ENCODE measurements at regions not wholly inside any gene's neighbourhood (a gene's known extent, or its start where the extent isn't known, plus 50 kb on each side); places are given as distances from the start of the nearest gene placed in this dataset.
"Not testable (repeated sequence)": the region's sequence is repeated elsewhere in the genome, so short reads cannot be mapped to it uniquely, and the experiment has no call there.

DNA sequence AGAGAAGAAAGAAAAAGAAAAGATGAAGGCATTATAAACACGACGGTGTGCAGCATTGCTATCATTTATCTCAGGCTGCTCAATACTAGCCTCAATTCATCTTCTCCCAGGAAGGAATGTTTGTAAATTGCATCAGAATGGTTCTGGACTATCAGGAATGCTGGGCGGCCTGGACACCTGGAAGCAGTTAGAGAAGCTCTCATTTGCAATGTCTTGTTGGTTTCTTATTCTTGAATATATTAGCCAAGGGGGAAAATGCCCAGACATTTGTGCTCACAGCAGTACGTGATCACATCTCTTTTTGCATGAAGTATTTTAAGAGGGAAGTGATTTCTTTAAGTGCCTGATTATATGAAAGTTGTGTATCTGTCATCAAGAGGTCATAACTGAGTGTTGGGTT is 85.6 kb upstream of the IMMP2L start:
- peak; percentile 75 for DNase-seq (ENCODE audit: low read depth)
- TF ChIP-seq, protein P1, sequence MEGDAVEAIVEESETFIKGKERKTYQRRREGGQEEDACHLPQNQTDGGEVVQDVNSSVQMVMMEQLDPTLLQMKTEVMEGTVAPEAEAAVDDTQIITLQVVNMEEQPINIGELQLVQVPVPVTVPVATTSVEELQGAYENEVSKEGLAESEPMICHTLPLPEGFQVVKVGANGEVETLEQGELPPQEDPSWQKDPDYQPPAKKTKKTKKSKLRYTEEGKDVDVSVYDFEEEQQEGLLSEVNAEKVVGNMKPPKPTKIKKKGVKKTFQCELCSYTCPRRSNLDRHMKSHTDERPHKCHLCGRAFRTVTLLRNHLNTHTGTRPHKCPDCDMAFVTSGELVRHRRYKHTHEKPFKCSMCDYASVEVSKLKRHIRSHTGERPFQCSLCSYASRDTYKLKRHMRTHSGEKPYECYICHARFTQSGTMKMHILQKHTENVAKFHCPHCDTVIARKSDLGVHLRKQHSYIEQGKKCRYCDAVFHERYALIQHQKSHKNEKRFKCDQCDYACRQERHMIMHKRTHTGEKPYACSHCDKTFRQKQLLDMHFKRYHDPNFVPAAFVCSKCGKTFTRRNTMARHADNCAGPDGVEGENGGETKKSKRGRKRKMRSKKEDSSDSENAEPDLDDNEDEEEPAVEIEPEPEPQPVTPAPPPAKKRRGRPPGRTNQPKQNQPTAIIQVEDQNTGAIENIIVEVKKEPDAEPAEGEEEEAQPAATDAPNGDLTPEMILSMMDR (conservative IDR thresholded peaks at IDR 0.05; ENCODE audit: low read length), result no peak
- H3K4me3 ChIP-seq (ENCODE audit: low read length), result no peak overlapping the region

DNA sequence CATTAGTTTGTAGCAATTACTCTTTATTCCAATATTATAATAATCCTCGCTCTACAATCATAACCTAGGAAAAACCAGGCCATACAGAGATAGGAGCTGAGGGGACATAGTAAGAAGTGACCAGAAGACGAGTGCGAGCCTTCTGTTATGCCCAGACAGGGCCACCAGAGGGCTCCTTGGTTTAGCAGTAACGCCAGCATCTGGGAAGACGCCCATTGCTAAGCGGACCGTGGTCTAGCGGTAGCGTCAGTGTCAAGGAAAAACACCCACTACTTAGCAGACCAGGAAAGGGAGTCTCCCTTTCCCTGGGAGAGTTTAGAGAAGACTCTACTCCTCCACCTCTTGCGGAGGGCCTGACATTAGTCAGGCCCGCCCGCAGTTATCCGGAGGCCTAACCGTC is 82.3 kb upstream of the IMMP2L start:
- H3K4me3 ChIP-seq (ENCODE audit: low read length); DNase-seq (ENCODE audit: low read depth): not testable (repeated sequence)
- TF ChIP-seq, protein P1 (conservative IDR thresholded peaks at IDR 0.05; ENCODE audit: low read length), result peak; percentile 11; the same call in 1 of the 2 replicates

DNA sequence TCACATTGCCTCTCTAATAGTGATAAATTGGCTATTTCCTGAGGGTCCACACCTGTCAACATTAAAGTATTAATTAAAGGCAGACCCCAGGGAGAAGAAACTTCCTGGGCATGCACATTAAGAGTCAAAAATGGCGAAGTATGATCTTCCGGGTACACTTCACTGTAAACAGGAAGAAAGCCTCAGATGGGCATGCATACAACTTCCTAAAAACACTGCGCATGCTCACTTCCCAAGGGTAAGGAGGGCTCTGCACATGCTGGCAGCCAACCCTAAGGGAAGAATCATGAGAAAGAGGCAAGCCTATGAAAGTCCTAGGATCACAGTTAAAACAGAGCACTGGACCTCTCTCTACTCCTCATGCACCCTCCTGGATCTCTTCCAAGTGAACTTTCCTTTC is 80.1 kb upstream of the IMMP2L start:
- TF ChIP-seq, protein P1 (conservative IDR thresholded peaks at IDR 0.05; ENCODE audit: low read length), result no peak
- no peak overlapping the region for H3K4me3 ChIP-seq (ENCODE audit: low read length)
- no peak for DNase-seq (ENCODE audit: low read depth)

DNA sequence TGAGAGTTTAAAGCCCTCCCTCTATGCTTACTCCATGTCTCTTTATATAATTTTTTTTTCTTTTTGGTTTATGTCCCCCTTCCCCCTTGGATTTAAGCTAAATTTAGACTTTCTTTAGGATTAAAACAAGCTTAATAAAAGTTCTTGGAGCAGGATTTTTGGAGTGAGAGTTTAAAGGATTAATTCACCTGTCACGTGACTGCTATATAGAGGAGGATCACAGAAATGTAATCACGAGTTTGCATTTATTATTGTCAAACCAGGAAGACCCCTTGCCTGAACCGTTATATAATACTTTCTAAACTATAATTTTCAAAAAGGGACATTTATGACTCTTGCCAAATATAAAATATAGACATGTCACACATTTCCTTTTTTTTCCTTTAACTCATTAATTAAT is 78.1 kb upstream of the IMMP2L start:
- DNase-seq (ENCODE audit: low read depth), result no peak
- TF ChIP-seq, protein P1 (conservative IDR thresholded peaks at IDR 0.05; ENCODE audit: low read length), result no peak
- H3K4me3 ChIP-seq (ENCODE audit: low read length), result no peak overlapping the region

DNA sequence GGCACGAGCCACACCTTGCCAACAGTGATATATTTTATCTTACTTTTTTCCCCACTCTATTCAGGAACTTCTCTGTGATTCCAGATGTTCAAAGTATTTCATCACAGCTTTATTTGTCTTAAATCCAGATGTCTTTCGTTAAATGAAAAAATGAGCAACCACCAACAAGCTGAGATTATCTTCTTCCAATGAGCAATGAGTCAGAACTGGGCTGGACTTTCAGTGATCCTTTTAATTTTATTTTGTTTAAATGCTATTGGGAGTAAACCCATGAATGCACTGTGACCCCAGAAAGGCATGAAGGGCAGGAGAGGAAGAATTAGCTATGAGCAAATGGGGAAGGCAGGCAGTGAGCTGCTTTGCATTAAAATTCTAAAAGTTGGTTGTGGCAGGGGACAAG is 77.6 kb upstream of the IMMP2L start:
- H3K4me3 ChIP-seq (ENCODE audit: low read length), result no peak overlapping the region
- TF ChIP-seq, protein P1 (conservative IDR thresholded peaks at IDR 0.05; ENCODE audit: low read length), result no peak
- peak; percentile 67 for DNase-seq (ENCODE audit: low read depth)

DNA sequence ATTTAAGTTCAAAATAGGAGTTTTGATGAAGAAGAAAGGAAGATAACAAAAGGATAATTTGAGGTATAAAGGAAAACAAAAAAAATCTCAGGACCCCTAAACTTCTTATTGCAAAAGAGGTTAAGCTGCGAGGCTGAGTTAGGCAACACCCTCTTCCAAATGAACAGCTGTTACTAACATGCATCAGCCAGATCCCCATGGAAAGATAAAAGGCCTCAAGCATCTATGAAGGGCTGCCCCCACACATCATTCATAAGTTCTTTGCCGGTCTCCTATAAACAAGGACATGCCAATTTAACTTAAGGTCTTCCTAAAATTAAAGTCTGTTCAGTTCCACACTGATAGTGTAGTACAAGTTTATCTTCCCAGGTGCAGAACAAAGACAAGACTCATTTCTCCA is 75.8 kb upstream of the IMMP2L start:
- no peak for DNase-seq (ENCODE audit: low read depth)
- H3K4me3 ChIP-seq (ENCODE audit: low read length), result no peak overlapping the region
- TF ChIP-seq, protein P1 (conservative IDR thresholded peaks at IDR 0.05; ENCODE audit: low read length), result no peak

DNA sequence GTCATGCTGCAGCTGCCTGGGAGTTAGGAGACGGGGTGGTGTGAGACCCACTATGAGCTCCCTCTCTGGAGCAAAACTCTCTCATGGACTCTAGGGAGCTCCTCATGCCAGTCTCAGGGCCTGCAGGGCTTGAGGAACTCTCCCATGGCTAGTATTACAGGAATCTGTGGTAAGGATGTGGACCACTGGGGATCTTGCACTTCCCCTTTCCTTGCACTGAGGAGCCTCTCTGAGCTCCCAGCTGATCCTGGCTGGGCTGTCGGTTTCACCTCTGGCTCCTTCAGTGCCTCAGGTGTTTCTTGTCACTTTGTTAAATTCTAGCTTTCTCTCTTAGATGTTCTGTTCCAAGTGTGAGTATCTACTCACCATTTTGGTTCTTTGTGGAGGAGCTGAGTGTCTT is 71.6 kb upstream of the IMMP2L start:
- DNase-seq (ENCODE audit: low read depth), result no peak
- TF ChIP-seq, protein P1 (conservative IDR thresholded peaks at IDR 0.05; ENCODE audit: low read length), result no peak

More for the DNA sequence above, 71.6 kb upstream of the IMMP2L start:
- H3K4me3 ChIP-seq (ENCODE audit: low read length), result no peak overlapping the region

Data from AG10803 (cell line).